Smooth muscle cell (in vitro differentiated cells): ENCODE measurements at regions not wholly inside any gene's neighbourhood (a gene's known extent, or its start where the extent isn't known, plus 50 kb on each side); places are given as distances from the start of the nearest gene placed in this dataset.

Experiments used
- DNase-seq: peaks from one replicate; lab custom pipeline; 2025; ENCODE audit not compliant: unreplicated experiment; lab: John Stamatoyannopoulos, UW
- H2AFZ ChIP-seq: fragments of 200-600 bp; sonication (generic); 2 replicates; pipeline ENCODE4 v1.6.0; 2016; ENCODE audit warnings: antibody characterized with exemption, low read depth, mild to moderate bottlenecking
- H3F3A ChIP-seq: fragments of 200-600 bp; sonication (generic); 2 replicates; pipeline ENCODE4 v1.6.0; 2017; ENCODE audit warnings: antibody characterized with exemption, low read depth
- H3K27ac ChIP-seq: fragments of 200-600 bp; sonication (generic); 2 replicates; pipeline ENCODE4 v1.5.1; 2016; ENCODE audit warnings: low read depth, mild to moderate bottlenecking
- H3K27me3 ChIP-seq: fragments of 200-600 bp; sonication (generic); 2 replicates; pipeline ENCODE4 v1.6.1; 2016; ENCODE audit warnings: low read depth, mild to moderate bottlenecking
- H3K36me3 ChIP-seq: fragments of 200-600 bp; sonication (generic); 2 replicates; pipeline ENCODE4 v1.5.1; 2016; ENCODE audit warnings: low read depth
- H3K4me1 ChIP-seq: fragments of 200-600 bp; sonication (generic); 2 replicates; pipeline ENCODE4 v1.5.1; 2016; ENCODE audit warnings: low read depth
- H3K4me2 ChIP-seq: fragments of 200-600 bp; sonication (generic); 2 replicates; pipeline ENCODE4 v1.6.0; 2016; ENCODE audit warnings: mild to moderate bottlenecking
- H3K4me3 ChIP-seq: fragments of 200-600 bp; sonication (generic); 2 replicates; pipeline ENCODE4 v1.5.1; 2016; ENCODE audit warnings: mild to moderate bottlenecking
- H3K79me2 ChIP-seq: fragments of 200-600 bp; sonication (generic); 2 replicates; pipeline ENCODE4 v1.6.0; 2016; ENCODE audit warnings: low read depth, mild to moderate bottlenecking
- H3K9ac ChIP-seq: fragments of 200-600 bp; sonication (generic); 2 replicates; pipeline ENCODE4 v1.6.0; 2016; ENCODE audit warnings: low read depth
- H3K9me3 ChIP-seq: fragments of 200-600 bp; sonication (generic); replicated peaks from 2 replicates; pipeline ENCODE4 v1.5.1; 2016; ENCODE audit warnings: low read depth
- H4K20me1 ChIP-seq: fragments of 200-600 bp; sonication (generic); 2 replicates; pipeline ENCODE4 v1.6.0; 2016; ENCODE audit warnings: low read depth
- WGBS: methylation state at CpG from one replicate; pipeline ENCODE4 v1.1.7; 2016; ENCODE audit warnings: low lambda C conversion rate; 5-methylcytosine and 5-hydroxymethylcytosine counted together
- TF ChIP-seq, protein P1 (sequence below): fragments of 200-600 bp; sonication (generic); IDR thresholded peaks from 2 replicates; pipeline ENCODE4 v1.5.1; 2017; ENCODE audit warnings: borderline replicate concordance, mild to moderate bottlenecking, antibody characterized with exemption; ENCODE audit not compliant: insufficient read depth, poor library complexity, severe bottlenecking

DNA sequence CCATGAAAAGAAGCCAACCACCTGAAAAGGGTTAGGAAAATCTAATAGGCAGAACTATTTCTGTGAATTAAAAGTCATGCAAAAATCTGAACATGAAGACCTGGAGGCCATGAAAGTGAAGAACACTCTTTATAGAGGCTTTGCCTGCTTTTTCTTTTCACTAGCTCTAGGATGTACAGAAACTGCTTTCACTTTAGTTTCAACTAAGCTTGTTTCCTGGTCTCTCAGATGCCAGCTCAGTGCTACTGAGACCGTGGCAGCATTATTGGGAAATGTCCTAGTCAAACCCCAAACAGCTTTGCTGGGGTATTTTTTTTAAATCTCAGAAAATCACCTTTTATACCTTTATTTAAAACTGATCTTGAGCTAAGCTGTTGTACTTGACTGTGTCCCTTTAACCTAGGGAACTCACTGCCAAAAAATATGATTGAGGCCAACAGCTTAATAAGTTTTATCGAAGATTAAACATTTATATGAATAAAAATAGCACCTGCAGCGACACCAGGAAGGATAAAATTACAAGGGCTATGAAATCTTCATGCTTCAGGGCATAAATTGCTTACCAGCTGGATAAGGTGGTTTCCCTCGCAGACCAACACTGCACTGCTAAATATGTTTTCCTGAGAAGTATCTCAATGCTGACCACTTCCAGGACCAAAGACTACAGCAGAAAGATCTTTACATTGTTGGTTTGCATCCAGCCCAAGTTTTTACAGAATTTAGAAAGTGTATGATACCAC, 621.8 kb upstream of the ZFHX3 start:
- Histone ChIP-seq H3K4me1 (no peaks in the 10 kb centered on the region), H3F3A (no peaks in the 10 kb centered on the region), H3K9me3 (no peaks in the 10 kb centered on the region), H3K79me2 (no peaks in the 10 kb centered on the region), H3K27ac (no peak overlapping the region), H3K4me3 (no peak overlapping the region), H2AFZ (no peak overlapping the region), H3K36me3 (no peaks in the 10 kb centered on the region), H3K9ac (no peak overlapping the region), H3K27me3 (no peaks in the 10 kb centered on the region), H3K4me2 (no peak overlapping the region), H4K20me1 (no peaks in the 10 kb centered on the region)
- WGBS: 88% methylated on average over 4 of the region's 4 CpGs
- no peak for DNase-seq
- TF ChIP-seq, protein P1, sequence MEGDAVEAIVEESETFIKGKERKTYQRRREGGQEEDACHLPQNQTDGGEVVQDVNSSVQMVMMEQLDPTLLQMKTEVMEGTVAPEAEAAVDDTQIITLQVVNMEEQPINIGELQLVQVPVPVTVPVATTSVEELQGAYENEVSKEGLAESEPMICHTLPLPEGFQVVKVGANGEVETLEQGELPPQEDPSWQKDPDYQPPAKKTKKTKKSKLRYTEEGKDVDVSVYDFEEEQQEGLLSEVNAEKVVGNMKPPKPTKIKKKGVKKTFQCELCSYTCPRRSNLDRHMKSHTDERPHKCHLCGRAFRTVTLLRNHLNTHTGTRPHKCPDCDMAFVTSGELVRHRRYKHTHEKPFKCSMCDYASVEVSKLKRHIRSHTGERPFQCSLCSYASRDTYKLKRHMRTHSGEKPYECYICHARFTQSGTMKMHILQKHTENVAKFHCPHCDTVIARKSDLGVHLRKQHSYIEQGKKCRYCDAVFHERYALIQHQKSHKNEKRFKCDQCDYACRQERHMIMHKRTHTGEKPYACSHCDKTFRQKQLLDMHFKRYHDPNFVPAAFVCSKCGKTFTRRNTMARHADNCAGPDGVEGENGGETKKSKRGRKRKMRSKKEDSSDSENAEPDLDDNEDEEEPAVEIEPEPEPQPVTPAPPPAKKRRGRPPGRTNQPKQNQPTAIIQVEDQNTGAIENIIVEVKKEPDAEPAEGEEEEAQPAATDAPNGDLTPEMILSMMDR: no peak

- 67% methylated on average over 2 of the region's 2 CpGs for WGBS
- Histone ChIP-seq H3K27ac (no peak overlapping the region), H3K4me3 (no peak overlapping the region), H2AFZ (no peak overlapping the region), H3F3A (no peaks in the 10 kb centered on the region), H3K4me1 (peaks cover 4% of the 10 kb centered on the region), H4K20me1 (no peaks in the 10 kb centered on the region), H3K27me3 (peaks cover 7% of the 10 kb centered on the region), H3K36me3 (no peaks in the 10 kb centered on the region), H3K9ac (no peak overlapping the region), H3K79me2 (no peaks in the 10 kb centered on the region), H3K9me3 (no peaks in the 10 kb centered on the region), H3K4me2 (no peak overlapping the region)
- no peak for DNase-seq
- TF ChIP-seq, protein P1: no peak
These were observed 615.8 kb upstream of the ZFHX3 start for GRCh38 chr16:73663720-73664119.

- no peak overlapping the region for H3K4me2 ChIP-seq
- H3F3A ChIP-seq: no peaks in the 10 kb centered on the region
- H3K27ac ChIP-seq: no peak overlapping the region
- DNase-seq: no peak
- WGBS: 86% methylated on average over 2 of the region's 2 CpGs
- H4K20me1 ChIP-seq: no peaks in the 10 kb centered on the region
- H3K9me3 ChIP-seq: no peaks in the 10 kb centered on the region
- H3K9ac ChIP-seq: no peak overlapping the region
- no peaks in the 10 kb centered on the region for H3K4me1 ChIP-seq
- TF ChIP-seq, protein P1: no peak
- H3K27me3 ChIP-seq: no peaks in the 10 kb centered on the region
- H3K36me3 ChIP-seq: no peaks in the 10 kb centered on the region
- H3K79me2 ChIP-seq: no peaks in the 10 kb centered on the region
- no peak overlapping the region for H2AFZ ChIP-seq
- no peak overlapping the region for H3K4me3 ChIP-seq
These were observed 588.3 kb upstream of the ZFHX3 start for GRCh38 chr16:73636196-73636595.

DNA sequence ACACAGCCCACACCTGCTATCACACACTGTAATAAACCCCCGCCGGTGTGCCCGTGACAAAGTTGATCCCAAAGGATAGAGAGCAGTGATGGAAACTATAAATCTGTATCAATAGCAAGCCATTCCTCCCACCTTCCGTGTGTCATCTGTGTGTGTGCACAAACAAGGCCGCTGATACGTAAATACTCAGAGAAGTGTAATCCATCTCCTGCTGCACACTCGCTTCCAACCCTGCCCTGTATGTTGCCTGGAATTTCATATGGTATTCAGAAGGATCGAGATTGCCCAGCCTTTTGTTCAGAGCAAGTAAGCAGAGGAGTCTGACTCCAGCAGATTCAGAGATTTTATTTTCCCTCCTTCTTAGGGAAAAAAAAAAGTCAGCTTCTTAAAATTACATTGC, 581.1 kb upstream of the ZFHX3 start:
- no peaks in the 10 kb centered on the region for H3K27me3 ChIP-seq
- H3K4me3 ChIP-seq: no peak overlapping the region
- H3K4me2 ChIP-seq: no peak overlapping the region
- no peak overlapping the region for H3K27ac ChIP-seq
- H3K9me3 ChIP-seq: no peaks in the 10 kb centered on the region
- DNase-seq: no peak
- TF ChIP-seq, protein P1: no peak
- no peaks in the 10 kb centered on the region for H3K79me2 ChIP-seq
- H3K4me1 ChIP-seq: no peaks in the 10 kb centered on the region
- H4K20me1 ChIP-seq: no peaks in the 10 kb centered on the region
- no peak overlapping the region for H2AFZ ChIP-seq
- H3K36me3 ChIP-seq: no peaks in the 10 kb centered on the region
- WGBS: 90% methylated on average over 8 of the region's 8 CpGs
- no peaks in the 10 kb centered on the region for H3F3A ChIP-seq
- H3K9ac ChIP-seq: no peak overlapping the region
